ENCODE measurements at regions not wholly inside any gene's neighbourhood (a gene's known extent, or its start where the extent isn't known, plus 50 kb on each side); places are given as distances from the start of the nearest gene placed in this dataset.

- no peak overlapping the region for H2AFZ ChIP-seq (replicated peaks; ENCODE audit: low read length, poor library complexity)
Observed at GRCh38 chr16:73383988-73384365, 336.0 kb upstream of the ZFHX3 start.

More at GRCh38 chr16:73383988-73384365, 336.0 kb upstream of the ZFHX3 start:
- H3K14ac ChIP-seq (replicated peaks; ENCODE audit: low read depth, low read length), result no peak overlapping the region
- in situ Hi-C loops (cut with MboI; ENCODE audit: low sequenced_read_pairs) (no loop called here), dilution Hi-C loops (cut with HindIII; ENCODE audit: low sequenced_read_pairs, unreplicated experiment) (no loop called here), intact Hi-C loops (cut with micrococcal nuclease) (no loop called here)
- H2AK9ac ChIP-seq (replicated peaks; ENCODE audit: low read depth, low read length, poor library complexity), result no peak overlapping the region
- no peak overlapping the region for H4K5ac ChIP-seq (ENCODE audit: low read depth, low read length)
- no peaks in the 10 kb centered on the region for H4K20me1 ChIP-seq (ENCODE audit: insufficient read depth, low read length)
- no peaks in the 10 kb centered on the region for H3K9me1 ChIP-seq (ENCODE audit: insufficient read depth, low read length)
- no peak overlapping the region for H3K18ac ChIP-seq (ENCODE audit: low read depth, low read length)
- H3K4ac ChIP-seq (ENCODE audit: low read depth, low read length), result no peak overlapping the region
- no peaks in the 10 kb centered on the region for H3K4me1 ChIP-seq (ENCODE audit: control insufficient read depth, insufficient read depth, low read length)
- DNase-seq (no peak), ATAC-seq (ENCODE audit: low read depth) (no peak)
- no peak overlapping the region for H3K23ac ChIP-seq (ENCODE audit: low read depth, low read length)
- TF ChIP-seq MXI1 (IDR thresholded peaks at IDR 0.05; ENCODE audit: borderline replicate concordance, low read depth, low read length), result no peak
- TF ChIP-seq FOS (IDR thresholded peaks at IDR 0.05; ENCODE audit: low read depth, low read length), result no peak
- no peak for TF ChIP-seq RCOR1 (IDR thresholded peaks at IDR 0.05; ENCODE audit: insufficient replicate concordance, low read length)
- no peak for TF ChIP-seq BHLHE40 (IDR thresholded peaks at IDR 0.05; ENCODE audit: low read depth, low read length)
- TF ChIP-seq SMC3 (IDR thresholded peaks at IDR 0.05; ENCODE audit: low read depth, low read length), result no peak
- no peak for TF ChIP-seq CEBPB (IDR thresholded peaks at IDR 0.05; ENCODE audit: low read depth, low read length)
- no peak for TF ChIP-seq NFE2L2 (IDR thresholded peaks at IDR 0.05; ENCODE audit: low read depth, low read length)
- no peak for TF ChIP-seq MAFK (IDR thresholded peaks at IDR 0.05; ENCODE audit: low read depth, low read length)
- no peak for TF ChIP-seq RFX5 (IDR thresholded peaks at IDR 0.05; ENCODE audit: low read depth, low read length)
- no peak for TF ChIP-seq ELK1 (IDR thresholded peaks at IDR 0.05; ENCODE audit: borderline replicate concordance, low read depth, low read length)
- TF ChIP-seq RAD21 (IDR thresholded peaks at IDR 0.05; ENCODE audit: low read length), result no peak
- no peak for TF ChIP-seq USF2 (IDR thresholded peaks at IDR 0.05; ENCODE audit: low read depth, low read length)
- TF ChIP-seq CHD1 (IDR thresholded peaks at IDR 0.05; ENCODE audit: low read depth, low read length), result no peak
- no peak for TF ChIP-seq POLR2A (IDR thresholded peaks at IDR 0.05; ENCODE audit: low read depth, low read length)
- no peak for TF ChIP-seq CTCF (conservative IDR thresholded peaks at IDR 0.05; ENCODE audit: low read depth, low read length)
- TF ChIP-seq MAZ (IDR thresholded peaks at IDR 0.05; ENCODE audit: borderline replicate concordance, low read depth, low read length), result no peak
- H3K36me3 ChIP-seq (ENCODE audit: control insufficient read depth, insufficient read depth, low read length), result no peaks in the 10 kb centered on the region
- H3K9me3 ChIP-seq (ENCODE audit: control insufficient read depth, insufficient read depth, low read length), result no peaks in the 10 kb centered on the region; the same call in 1 of the 2 replicates
- POLR2A ChIA-PET (ENCODE audit: unreplicated experiment), result no interaction called here
- H3K27ac ChIP-seq (ENCODE audit: insufficient read depth, low read length), result no peak overlapping the region
- H3K9ac ChIP-seq (ENCODE audit: low read depth, low read length), result no peak overlapping the region
- no peak overlapping the region for H2BK15ac ChIP-seq (ENCODE audit: low read depth, low read length)
- H2BK5ac ChIP-seq (ENCODE audit: low read depth, low read length, poor library complexity, severe bottlenecking), result no peak overlapping the region
- H3K4me2 ChIP-seq (ENCODE audit: low read depth, low read length), result no peak overlapping the region
- H2BK20ac ChIP-seq (ENCODE audit: low read depth, low read length), result no peak overlapping the region
- H3K79me1 ChIP-seq (ENCODE audit: low read depth in 1 of 2, low read length in 2 of 2), result no peaks in the 10 kb centered on the region
- WGBS, 2 experiments (ENCODE audit: extremely low coverage in 2 of 2, insufficient read length in 1 of 2), result no CpG with 5 or more reads among the region's 3 CpGs
- H3K27me3 ChIP-seq (ENCODE audit: control insufficient read depth, insufficient read depth, low read length), result no peaks in the 10 kb centered on the region
- H4K8ac ChIP-seq (ENCODE audit: low read depth in 2 of 2, low read length in 2 of 2), result no peak overlapping the region
- H2AK5ac ChIP-seq (ENCODE audit: low read depth, low read length), result no peak overlapping the region
- CTCF ChIA-PET, result no interaction called here
- no TSS peak for BruUV-seq (replicated peaks)
- H2BK120ac ChIP-seq (ENCODE audit: low read depth, low read length), result no peak overlapping the region
- no peak overlapping the region for H3K4me3 ChIP-seq (ENCODE audit: insufficient read depth, low read depth, low read length)
- H4K91ac ChIP-seq (ENCODE audit: insufficient read depth, low read depth, low read length), result no peak overlapping the region
- no peak overlapping the region for H3K56ac ChIP-seq (ENCODE audit: extremely low read depth, insufficient read depth, low read length)
